GM18861 (cell line): ENCODE measurements at regions not wholly inside any gene's neighbourhood (a gene's known extent, or its start where the extent isn't known, plus 50 kb on each side); places are given as distances from the start of the nearest gene placed in this dataset.
"Not testable (repeated sequence)": the region's sequence is repeated elsewhere in the genome, so short reads cannot be mapped to it uniquely, and the experiment has no call there.

ENCODE experiments used
- ATAC-seq: cut with Tn5 transposase; IDR thresholded peaks from one replicate; pipeline ENCODE4 v1.9.1; 2021; ENCODE audit not compliant: unreplicated experiment

DNA sequence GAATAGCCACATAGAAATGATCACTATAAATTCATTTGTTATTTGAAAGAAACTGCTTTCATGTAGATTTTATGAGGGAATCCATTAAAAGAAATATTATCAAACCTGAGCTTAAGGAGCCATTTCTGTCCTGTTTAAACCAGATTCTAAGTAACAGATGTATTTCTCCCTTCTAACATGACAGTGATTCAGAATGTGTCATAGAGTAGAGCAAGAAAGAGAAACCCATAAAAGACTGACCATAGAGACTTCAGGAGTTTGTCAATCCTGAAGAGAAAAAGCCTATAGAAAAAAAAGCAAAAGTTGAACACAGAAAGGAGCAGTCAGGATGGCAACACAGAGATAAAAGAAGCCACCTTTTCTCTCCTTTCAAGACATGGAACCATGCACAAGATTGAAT is 390.6 kb downstream of the PRIM2 start:
- ATAC-seq = not testable (repeated sequence)

DNA sequence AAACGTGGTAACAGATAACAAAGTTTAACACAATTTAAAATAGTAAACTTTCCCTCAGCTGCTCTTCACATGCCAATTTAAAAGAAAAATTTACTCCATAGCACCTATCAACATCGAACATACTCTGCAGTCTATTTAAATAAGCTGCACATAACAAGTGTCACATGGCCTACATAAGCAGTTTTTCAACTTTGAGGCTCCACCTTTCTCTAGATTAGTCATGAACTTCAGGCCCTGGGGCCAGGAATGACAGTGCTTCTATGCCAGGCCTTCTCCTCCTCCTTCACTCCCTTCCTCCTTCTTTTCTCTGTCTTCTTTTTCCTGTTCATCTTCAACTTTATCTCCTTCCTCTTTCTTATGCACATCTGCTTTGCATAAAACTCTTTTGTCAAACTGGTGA is 405.1 kb downstream of the PRIM2 start:
- not testable (repeated sequence) for ATAC-seq

- ATAC-seq = not testable (repeated sequence)
Observed at GRCh38 chr6:57723815-57724401, 406.5 kb downstream of the PRIM2 start.

- ATAC-seq = not testable (repeated sequence)
Observed at GRCh38 chr6:57729407-57729806, 412.0 kb downstream of the PRIM2 start.

DNA sequence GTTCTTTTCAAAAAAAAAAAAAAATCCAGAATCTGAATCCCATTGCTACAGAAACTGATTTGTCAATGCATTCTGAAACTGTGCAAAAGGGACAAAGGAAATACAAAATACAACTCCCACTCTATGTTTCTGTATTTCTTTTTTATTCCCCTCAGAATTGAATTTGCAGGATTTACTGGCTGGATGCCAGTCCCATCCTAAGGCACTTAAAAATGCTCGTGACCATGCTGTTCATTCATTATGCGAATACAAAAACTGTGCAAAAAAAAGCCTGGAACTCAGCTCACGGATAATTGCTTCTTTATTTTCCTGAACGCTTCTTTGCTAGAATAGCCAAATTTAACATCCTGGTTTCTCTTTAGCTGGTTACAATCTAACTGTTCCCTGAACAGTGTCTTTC is 413.3 kb downstream of the PRIM2 start:
- not testable (repeated sequence) for ATAC-seq

DNA sequence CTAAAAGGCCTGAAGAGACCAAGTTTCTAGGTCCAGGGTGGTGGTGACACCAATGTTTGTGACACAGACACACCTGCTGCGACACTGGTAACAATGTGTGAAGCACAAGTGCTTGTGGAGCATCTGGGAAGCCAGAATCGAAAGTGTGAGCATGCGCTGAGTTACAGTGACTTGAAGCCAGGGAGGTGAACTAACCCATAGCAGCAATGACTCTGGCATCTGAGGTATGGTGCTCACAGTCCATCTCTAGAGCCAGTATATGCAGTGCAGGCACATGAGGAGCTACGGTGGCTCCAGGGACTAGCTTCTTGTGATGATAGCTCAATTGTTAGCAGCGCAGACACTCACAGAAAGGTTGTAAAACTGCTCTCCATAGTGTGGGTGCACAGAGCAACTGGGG is 430.3 kb downstream of the PRIM2 start:
- ATAC-seq = not testable (repeated sequence)

DNA sequence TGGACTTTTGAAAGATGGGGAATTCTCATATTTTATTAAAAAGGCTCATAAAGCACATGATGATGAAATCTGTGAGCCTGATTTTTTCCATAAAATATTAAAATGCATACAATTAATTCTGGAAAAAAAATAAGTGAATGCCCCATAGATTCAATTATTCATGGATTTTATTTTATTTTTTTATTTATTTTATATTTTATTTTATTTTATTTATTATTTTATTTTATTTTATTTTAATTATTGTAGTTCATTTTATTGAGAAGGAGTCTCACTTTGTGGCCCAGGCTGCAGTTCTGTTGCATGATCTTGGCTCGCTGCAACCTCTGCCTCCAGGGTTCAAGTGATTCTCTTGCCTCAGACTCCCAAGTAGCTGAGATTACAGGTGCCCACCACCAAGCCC is 442.4 kb downstream of the PRIM2 start:
- ATAC-seq = not testable (repeated sequence)

GRCh38 chr6:57792720-57793397 is 475.4 kb downstream of the PRIM2 start:
- not testable (repeated sequence) for ATAC-seq

DNA sequence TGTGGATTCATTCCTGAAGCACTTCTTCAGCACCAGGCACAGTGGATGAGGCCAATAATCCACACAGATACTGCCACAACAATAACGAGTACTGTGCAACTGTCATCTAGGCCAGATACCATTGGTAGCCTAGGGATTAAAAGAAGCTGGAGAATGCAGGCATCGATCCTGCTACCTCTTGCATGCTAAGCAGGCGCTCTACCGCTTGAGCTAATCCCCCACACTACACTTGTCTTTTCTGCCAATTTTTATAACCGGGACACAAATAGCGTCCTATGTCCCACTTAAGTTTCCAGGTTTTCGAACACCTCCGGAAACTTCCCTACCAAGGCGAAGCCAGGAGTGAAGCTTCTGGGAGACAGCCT is 475.9 kb downstream of the PRIM2 start:
- not testable (repeated sequence) for ATAC-seq

GRCh38 chr6:57799703-57800479 is 482.5 kb downstream of the PRIM2 start:
- ATAC-seq = not testable (repeated sequence)

DNA sequence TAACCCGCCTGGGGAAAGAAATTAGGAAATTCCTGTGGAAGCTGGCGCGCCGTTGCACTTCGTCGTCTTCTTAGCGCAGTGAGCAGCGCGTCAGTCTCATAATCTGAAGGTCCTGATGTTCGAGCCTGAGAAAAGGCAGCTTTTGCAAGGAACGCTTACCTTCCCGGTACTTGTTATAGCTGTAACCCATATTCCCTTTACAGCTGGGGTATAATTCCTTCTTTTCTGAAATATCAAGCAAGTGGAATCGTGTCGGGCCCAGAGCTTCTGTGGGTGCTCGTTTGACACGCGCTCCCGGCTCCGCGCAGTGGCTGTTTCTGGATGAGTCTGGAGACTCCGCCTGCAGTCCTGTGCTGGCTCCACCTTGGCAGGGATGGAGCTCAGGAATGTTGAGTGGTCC is 491.2 kb downstream of the PRIM2 start:
- ATAC-seq = not testable (repeated sequence)

DNA sequence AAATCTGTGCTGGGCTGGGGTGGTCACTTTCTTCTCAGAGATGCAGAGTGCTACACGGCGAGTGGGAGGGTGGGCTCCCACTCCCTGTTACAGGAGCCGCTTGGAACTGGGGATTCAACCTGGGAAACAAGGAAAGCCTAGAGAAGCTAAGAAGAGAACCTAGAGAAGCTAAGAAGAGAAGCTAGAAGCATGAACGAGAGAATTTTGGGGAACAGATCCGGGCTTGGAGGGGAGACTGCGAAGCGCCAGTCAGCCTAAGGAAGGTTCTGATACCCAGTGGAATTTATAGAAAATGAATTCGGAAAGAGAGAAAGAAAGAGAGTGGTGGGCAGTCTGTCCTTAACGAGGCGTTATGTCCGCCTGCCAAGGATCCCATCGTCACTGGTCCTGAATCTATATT is 492.0 kb downstream of the PRIM2 start:
- not testable (repeated sequence) for ATAC-seq

DNA sequence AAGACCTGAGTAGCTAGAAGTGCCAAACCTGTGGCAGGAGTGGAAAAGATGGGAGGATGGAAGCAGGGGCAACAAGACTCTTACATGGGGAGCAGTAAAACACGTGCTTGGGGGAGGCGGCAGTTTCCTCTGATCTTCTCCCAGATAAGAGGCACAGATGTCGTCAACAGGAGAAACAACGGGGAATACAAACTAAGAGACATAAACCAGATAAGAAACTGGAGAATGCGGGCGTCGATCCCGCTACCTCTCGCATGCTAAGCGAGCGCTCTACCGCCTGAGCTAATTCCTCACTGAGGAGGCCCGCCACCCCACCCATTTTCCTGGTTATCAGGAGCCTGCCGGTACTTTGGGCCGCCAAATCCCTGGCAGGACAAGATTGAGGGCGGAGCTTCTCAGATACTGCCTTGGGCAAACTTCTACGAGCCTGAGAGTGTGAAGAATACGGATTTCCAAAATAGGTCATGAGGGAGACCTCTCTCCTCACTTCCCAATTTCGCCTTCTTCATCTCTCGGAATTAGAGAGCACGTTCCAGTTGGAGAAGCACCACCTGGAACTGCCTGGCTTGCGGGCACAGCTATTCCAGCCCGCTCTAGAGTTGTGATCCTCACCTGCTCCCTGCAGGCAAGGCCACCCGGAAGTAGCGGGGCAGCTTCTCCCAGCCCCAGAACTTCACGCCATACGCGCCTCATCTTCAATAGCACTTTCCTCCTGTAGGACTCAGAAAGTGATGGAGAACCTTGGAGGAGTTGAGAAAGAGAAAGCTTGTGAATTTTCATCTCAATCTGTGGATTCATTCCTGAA is 496.0 kb downstream of the PRIM2 start:
- ATAC-seq = not testable (repeated sequence)

DNA sequence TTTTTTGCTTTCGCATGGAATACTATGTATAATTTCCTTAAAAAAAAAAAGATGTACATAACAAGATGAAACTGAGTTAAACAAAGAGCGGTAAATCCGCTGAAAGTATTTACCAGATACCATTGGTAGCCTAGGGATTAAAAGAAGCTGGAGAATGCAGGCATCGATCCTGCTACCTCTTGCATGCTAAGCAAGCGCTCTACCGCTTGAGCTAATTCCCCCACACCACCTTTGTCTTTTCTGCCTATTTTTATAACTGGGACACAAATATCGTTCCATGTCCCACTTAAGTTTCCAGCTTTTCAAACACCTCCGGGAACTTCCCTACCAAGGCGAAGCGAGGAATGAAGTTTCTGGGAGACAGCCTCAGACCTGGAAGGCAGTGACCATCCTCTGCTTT is 498.4 kb downstream of the PRIM2 start:
- not testable (repeated sequence) for ATAC-seq

DNA sequence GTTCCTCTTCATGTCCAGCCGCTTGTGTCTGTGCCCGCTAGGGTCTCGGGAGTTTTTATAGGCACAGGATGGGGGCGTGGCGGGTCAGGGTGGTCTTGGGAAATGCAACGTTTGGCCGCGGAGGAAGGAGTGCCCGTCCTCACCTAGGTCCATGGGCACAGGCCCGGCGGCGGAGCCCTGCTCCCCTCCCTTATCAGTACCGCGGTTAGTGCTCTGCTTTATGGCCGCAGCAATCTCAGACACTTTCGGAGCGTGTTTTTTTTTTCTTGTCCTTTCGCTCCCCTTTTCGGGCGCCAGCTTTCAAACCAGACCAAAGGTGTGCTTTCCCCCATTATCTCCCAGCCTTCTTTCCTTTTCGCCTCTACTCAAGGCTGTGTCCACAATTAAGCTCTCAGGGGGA is 503.9 kb downstream of the PRIM2 start:
- not testable (repeated sequence) for ATAC-seq

- ATAC-seq = not testable (repeated sequence)
Observed at GRCh38 chr6:57822448-57822847, 505.0 kb downstream of the PRIM2 start.

- no peak for ATAC-seq
Observed at GRCh38 chr6:57822896-57823358, 505.5 kb downstream of the PRIM2 start.

GRCh38 chr6:57837622-57838209 is 520.3 kb downstream of the PRIM2 start:
- not testable (repeated sequence) for ATAC-seq

GRCh38 chr6:57841551-57841950 is 524.1 kb downstream of the PRIM2 start:
- not testable (repeated sequence) for ATAC-seq

GRCh38 chr6:57853745-57854407 is 536.4 kb downstream of the PRIM2 start:
- not testable (repeated sequence) for ATAC-seq
